Umbilical cord (tissue), 1 donor: ENCODE measurements at regions not wholly inside any gene's neighbourhood (a gene's known extent, or its start where the extent isn't known, plus 50 kb on each side); places are given as distances from the start of the nearest gene placed in this dataset.

ENCODE experiments used
- DNase-seq: peaks from one replicate; pipeline ENCODE4 v3.0.0-alpha.2; 2015; ENCODE audit warnings: low spot score

GRCh38 chr11:86726770-86727504, 54.5 kb upstream of the ME3 start:
- DNase-seq, result no peak

- DNase-seq, result no peak
These were observed 53.8 kb upstream of the ME3 start for GRCh38 chr11:86726118-86726753.

- no peak for DNase-seq
These were observed 51.7 kb upstream of the ME3 start for GRCh38 chr11:86724137-86724536.

GRCh38 chr11:86723281-86723680, 50.9 kb upstream of the ME3 start:
- no peak for DNase-seq

GRCh38 chr11:86722748-86723147, 50.3 kb upstream of the ME3 start:
- DNase-seq, result no peak
